HG03342 (cell line): ENCODE measurements at regions not wholly inside any gene's neighbourhood (a gene's known extent, or its start where the extent isn't known, plus 50 kb on each side); places are given as distances from the start of the nearest gene placed in this dataset.
A peak's percentile ranks its signal among the peaks of the same experiment; 100 is the strongest.
"Not testable (repeated sequence)": the region's sequence is repeated elsewhere in the genome, so short reads cannot be mapped to it uniquely, and the experiment has no call there.

Experiments
- ATAC-seq: cut with Tn5 transposase; IDR thresholded peaks from one replicate; pipeline ENCODE4 v1.9.1; 2021; ENCODE audit warnings: mild to moderate bottlenecking, moderate library complexity; ENCODE audit not compliant: unreplicated experiment

- ATAC-seq = no peak
Measured at GRCh38 chr2:57399057-57399456, 647.5 kb upstream of the VRK2 start.

- no peak for ATAC-seq
Measured at GRCh38 chr2:57402096-57402495, 644.5 kb upstream of the VRK2 start.

GRCh38 chr2:57402755-57403154, 643.9 kb upstream of the VRK2 start:
- no peak for ATAC-seq

- no peak for ATAC-seq
Measured at GRCh38 chr2:57407772-57408201, 638.8 kb upstream of the VRK2 start.

GRCh38 chr2:57408587-57408986, 638.0 kb upstream of the VRK2 start:
- no peak for ATAC-seq

GRCh38 chr2:57417007-57417406, 629.6 kb upstream of the VRK2 start:
- ATAC-seq = no peak

- ATAC-seq = not testable (repeated sequence)
Measured at GRCh38 chr2:57418859-57419346, 627.7 kb upstream of the VRK2 start.

GRCh38 chr2:57429831-57430230, 616.8 kb upstream of the VRK2 start:
- ATAC-seq = no peak

GRCh38 chr2:57432528-57432927, 614.1 kb upstream of the VRK2 start:
- no peak for ATAC-seq

- no peak for ATAC-seq
Measured at GRCh38 chr2:57434441-57434840, 612.2 kb upstream of the VRK2 start.

GRCh38 chr2:57434972-57435371, 611.6 kb upstream of the VRK2 start:
- no peak for ATAC-seq

GRCh38 chr2:57437077-57437476, 609.5 kb upstream of the VRK2 start:
- no peak for ATAC-seq

- no peak for ATAC-seq
Measured at GRCh38 chr2:57440437-57440836, 606.2 kb upstream of the VRK2 start.

- ATAC-seq = no peak
Measured at GRCh38 chr2:57443086-57443485, 603.5 kb upstream of the VRK2 start.

GRCh38 chr2:57443973-57444521, 602.6 kb upstream of the VRK2 start:
- no peak for ATAC-seq

GRCh38 chr2:57444752-57445430, 601.7 kb upstream of the VRK2 start:
- ATAC-seq = no peak

- no peak for ATAC-seq
Measured at GRCh38 chr2:57448816-57449215, 597.8 kb upstream of the VRK2 start.

- peak; percentile 83 for ATAC-seq
Measured at GRCh38 chr2:57450170-57450569, 596.4 kb upstream of the VRK2 start.

- no peak for ATAC-seq
Measured at GRCh38 chr2:57452634-57453033, 594.0 kb upstream of the VRK2 start.

GRCh38 chr2:57453945-57454344, 592.7 kb upstream of the VRK2 start:
- no peak for ATAC-seq

GRCh38 chr2:57460396-57461276, 586.0 kb upstream of the VRK2 start:
- no peak for ATAC-seq

- ATAC-seq = no peak
Measured at GRCh38 chr2:57461624-57462023, 585.0 kb upstream of the VRK2 start.
